ENCODE measurements at regions not wholly inside any gene's neighbourhood (a gene's known extent, or its start where the extent isn't known, plus 50 kb on each side); places are given as distances from the start of the nearest gene placed in this dataset.

- Histone ChIP-seq H3K27me3 (replicated peaks in 1 of 2; ENCODE audit: control insufficient read depth in 2 of 2, insufficient read depth in 2 of 2, low read length in 1 of 2) (no peaks in the 10 kb centered on the region; a peak in 1 of 4 replicates), H3K27ac (ENCODE audit: control insufficient read depth, insufficient read depth) (no peak overlapping the region), H3K4me3 (no peak overlapping the region), H3K79me2 (ENCODE audit: control insufficient read depth, insufficient read depth, low read length) (no peaks in the 10 kb centered on the region), H3K4me2 (ENCODE audit: control insufficient read depth, insufficient read depth) (no peak overlapping the region), H2AFZ (ENCODE audit: control insufficient read depth, low read depth, low read length) (no peak overlapping the region), H4K20me1 (ENCODE audit: control insufficient read depth, insufficient read depth) (no peaks in the 10 kb centered on the region; the same call in 1 of the 2 replicates), H3K4me1 (ENCODE audit: control insufficient read depth, insufficient read depth, low read length) (no peaks in the 10 kb centered on the region), H3K9me3 (replicated peaks; ENCODE audit: control insufficient read depth, insufficient read depth, low read length) (no peaks in the 10 kb centered on the region), H3K9ac (ENCODE audit: control insufficient read depth, insufficient read depth, low read length) (no peak overlapping the region), H3K36me3 (ENCODE audit: control insufficient read depth in 2 of 2, insufficient read depth in 2 of 2, low read length in 1 of 2) (no peaks in the 10 kb centered on the region)
- FAIRE-seq = no peak
- in situ Hi-C loops (cut with MboI) = no loop called here
- ChIA-PET RAD21 (ENCODE audit: unreplicated experiment) (no interaction called here), CTCF (no interaction called here), POLR2A (no interaction called here), SMC1A (ENCODE audit: uncharacterized antibody, unreplicated experiment) (no interaction called here)
- BruUV-seq (replicated peaks) = no TSS peak
- no peak for DNase-seq (ENCODE audit: low read depth, low spot score)
- no peak for ATAC-seq
- TF ChIP-seq POLR2A (IDR thresholded peaks at IDR 0.05; ENCODE audit: low read depth, low read length) = no peak
- TF ChIP-seq HDAC2 (IDR thresholded peaks at IDR 0.05) = no peak
- TF ChIP-seq CBX5 (IDR thresholded peaks at IDR 0.05; ENCODE audit: low read depth) = no peak
- no peak for TF ChIP-seq EGR1 (IDR thresholded peaks at IDR 0.05; ENCODE audit: borderline replicate concordance in 1 of 2, low read depth in 2 of 2, low read length in 2 of 2)
- TF ChIP-seq ZBTB4 (CRISPR knock-in tag; IDR thresholded peaks at IDR 0.05) = no peak
- TF ChIP-seq SPI1 (IDR thresholded peaks at IDR 0.05; ENCODE audit: borderline replicate concordance, insufficient read depth, low read depth, low read length) = no peak
- TF ChIP-seq SP1 (IDR thresholded peaks at IDR 0.05; ENCODE audit: low read depth, low read length) = no peak
- no peak for TF ChIP-seq CHD2 (IDR thresholded peaks at IDR 0.05; ENCODE audit: borderline replicate concordance, low read depth, low read length)
- TF ChIP-seq E2F4 (IDR thresholded peaks at IDR 0.05; ENCODE audit: low read depth, low read length) = no peak
- no peak for TF ChIP-seq SREBF1 (IDR thresholded peaks at IDR 0.05; ENCODE audit: low read length)
- 13% methylated on average over 7 of the region's 7 CpGs for WGBS (ENCODE audit: insufficient coverage, insufficient replicate concordance, low lambda C conversion rate, missing lambda C conversion rate)
- intact Hi-C loops (cut with micrococcal nuclease; ENCODE audit: unreplicated experiment) = no loop called here
These were observed 76.8 kb upstream of the PRPS1 start for GRCh38 chrX:107551546-107551945.
